Osteoblast (primary cell): ENCODE measurements at regions not wholly inside any gene's neighbourhood (a gene's known extent, or its start where the extent isn't known, plus 50 kb on each side); places are given as distances from the start of the nearest gene placed in this dataset.
"Not testable (repeated sequence)": the region's sequence is repeated elsewhere in the genome, so short reads cannot be mapped to it uniquely, and the experiment has no call there.

Experiments
- DNase-seq: peaks from one replicate; pipeline ENCODE4 v3.0.0; 2011; ENCODE audit warnings: low spot score, mixed read lengths; ENCODE audit not compliant: insufficient read length; ENCODE audit errors: missing footprints
- H2AFZ ChIP-seq: 2 replicates; pipeline ENCODE4 v1.6.0; 2011; ENCODE audit warnings: mild to moderate bottlenecking, low read length
- H3K27ac ChIP-seq: 2 replicates; pipeline ENCODE4 v1.5.1; 2011; ENCODE audit warnings: mild to moderate bottlenecking, low read depth, low read length, moderate library complexity
- H3K27me3 ChIP-seq: 2 replicates; pipeline ENCODE4 v1.6.0; 2012; ENCODE audit warnings: mild to moderate bottlenecking, control low read depth, inconsistent platforms, low read length, moderate library complexity; ENCODE audit not compliant: insufficient read depth
- H3K36me3 ChIP-seq: 2 replicates; pipeline ENCODE4 v1.5.1; 2011; ENCODE audit warnings: mild to moderate bottlenecking, low read length, control low read depth, moderate library complexity; ENCODE audit not compliant: insufficient read depth
- H3K4me1 ChIP-seq: 2 replicates; pipeline ENCODE4 v1.5.1; 2011; ENCODE audit warnings: mild to moderate bottlenecking, low read length, control low read depth, moderate library complexity; ENCODE audit not compliant: insufficient read depth
- H3K4me2 ChIP-seq: 2 replicates; pipeline ENCODE4 v1.6.0; 2011; ENCODE audit warnings: mild to moderate bottlenecking, low read length; ENCODE audit not compliant: insufficient read depth
- H3K4me3 ChIP-seq: fragments of 200-600 bp; sonication (generic); 3 replicates; pipeline ENCODE4 v1.5.1; 2012; ENCODE audit warnings: mild to moderate bottlenecking, low read length, inconsistent platforms; ENCODE audit not compliant: insufficient read depth
- H3K79me2 ChIP-seq: 2 replicates; pipeline ENCODE4 v1.6.0; 2012; ENCODE audit warnings: mild to moderate bottlenecking, low read length, control low read depth, inconsistent platforms; ENCODE audit not compliant: insufficient read depth
- H3K9me3 ChIP-seq: 2 replicates; pipeline ENCODE4 v1.5.1; 2011; ENCODE audit warnings: low read depth, low read length, control low read depth
- H4K20me1 ChIP-seq: 2 replicates; pipeline ENCODE4 v1.6.0; 2012; ENCODE audit warnings: mild to moderate bottlenecking, low read length, control low read depth; ENCODE audit not compliant: insufficient read depth
- TF ChIP-seq, protein P1 (sequence below): IDR thresholded peaks from 2 replicates; pipeline ENCODE4 v1.5.1; 2011; ENCODE audit warnings: mild to moderate bottlenecking, low read depth, low read length, moderate library complexity; ENCODE audit errors: extremely low read depth

DNA sequence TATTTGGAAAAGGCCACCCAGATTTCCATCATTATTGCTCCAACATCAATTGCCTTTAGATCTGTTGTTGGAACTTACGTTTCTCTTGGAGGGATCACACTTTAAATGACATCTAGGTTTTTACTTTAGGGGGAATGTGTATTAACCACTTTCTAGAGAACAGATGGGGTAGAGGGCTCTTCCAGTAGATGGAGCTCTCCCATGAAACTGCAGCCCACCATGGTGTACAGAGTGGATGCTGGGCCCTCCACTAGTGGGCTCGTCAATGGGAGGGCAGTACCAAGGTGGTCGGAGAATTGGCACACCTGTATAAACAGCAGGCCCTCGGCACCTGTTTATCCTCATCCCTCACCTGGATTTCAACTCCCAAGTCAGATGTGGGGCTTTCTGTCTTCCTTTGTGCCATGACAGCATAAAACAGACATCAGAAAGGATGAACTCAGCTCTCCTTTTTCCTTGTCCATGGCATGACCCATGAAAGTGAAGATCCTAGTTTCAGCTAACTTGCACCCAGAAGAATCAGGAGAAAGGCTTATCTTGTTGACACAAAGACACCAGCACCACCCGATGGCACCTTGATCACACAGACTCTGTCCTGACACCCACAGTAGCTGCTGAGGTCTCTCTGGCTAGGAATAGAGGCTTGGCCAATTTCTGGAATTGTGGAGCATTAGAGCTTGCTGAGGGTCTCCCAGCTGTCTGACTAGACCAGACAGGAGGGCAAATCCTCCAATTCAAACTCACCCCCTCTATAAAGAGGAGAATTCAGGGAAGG lies 150.5 kb downstream of the CYP26A1 start:
- no peaks in the 10 kb centered on the region for H3K9me3 ChIP-seq
- no peak overlapping the region for H2AFZ ChIP-seq
- TF ChIP-seq, protein P1, sequence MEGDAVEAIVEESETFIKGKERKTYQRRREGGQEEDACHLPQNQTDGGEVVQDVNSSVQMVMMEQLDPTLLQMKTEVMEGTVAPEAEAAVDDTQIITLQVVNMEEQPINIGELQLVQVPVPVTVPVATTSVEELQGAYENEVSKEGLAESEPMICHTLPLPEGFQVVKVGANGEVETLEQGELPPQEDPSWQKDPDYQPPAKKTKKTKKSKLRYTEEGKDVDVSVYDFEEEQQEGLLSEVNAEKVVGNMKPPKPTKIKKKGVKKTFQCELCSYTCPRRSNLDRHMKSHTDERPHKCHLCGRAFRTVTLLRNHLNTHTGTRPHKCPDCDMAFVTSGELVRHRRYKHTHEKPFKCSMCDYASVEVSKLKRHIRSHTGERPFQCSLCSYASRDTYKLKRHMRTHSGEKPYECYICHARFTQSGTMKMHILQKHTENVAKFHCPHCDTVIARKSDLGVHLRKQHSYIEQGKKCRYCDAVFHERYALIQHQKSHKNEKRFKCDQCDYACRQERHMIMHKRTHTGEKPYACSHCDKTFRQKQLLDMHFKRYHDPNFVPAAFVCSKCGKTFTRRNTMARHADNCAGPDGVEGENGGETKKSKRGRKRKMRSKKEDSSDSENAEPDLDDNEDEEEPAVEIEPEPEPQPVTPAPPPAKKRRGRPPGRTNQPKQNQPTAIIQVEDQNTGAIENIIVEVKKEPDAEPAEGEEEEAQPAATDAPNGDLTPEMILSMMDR: no peak
- no peak overlapping the region for H3K4me3 ChIP-seq
- no peaks in the 10 kb centered on the region for H3K4me1 ChIP-seq
- H3K4me2 ChIP-seq: no peak overlapping the region
- no peak for DNase-seq
- no peak overlapping the region for H3K27ac ChIP-seq
- no peaks in the 10 kb centered on the region for H3K79me2 ChIP-seq
- peaks cover 5% of the 10 kb centered on the region for H3K27me3 ChIP-seq
- no peaks in the 10 kb centered on the region for H4K20me1 ChIP-seq
- no peaks in the 10 kb centered on the region for H3K36me3 ChIP-seq

DNA sequence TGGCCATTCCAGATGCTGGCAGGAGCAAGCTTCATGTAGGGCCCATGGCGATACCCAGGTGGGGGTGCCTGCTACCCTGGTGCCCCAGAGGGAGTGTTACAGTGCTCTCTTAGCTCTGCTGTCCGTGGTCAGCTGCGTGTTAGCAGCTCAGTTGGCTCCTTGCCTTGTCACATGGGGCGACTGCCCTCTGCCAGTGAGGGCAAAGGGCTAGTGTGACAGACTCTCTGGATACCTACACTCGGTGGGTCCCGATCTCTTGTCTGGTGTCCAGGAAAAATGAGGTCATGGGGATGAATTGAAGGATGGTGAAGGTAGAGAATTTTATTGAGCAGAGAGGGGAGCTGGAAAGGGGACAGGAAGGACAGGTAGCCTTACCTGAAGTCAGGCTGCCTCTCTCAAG lies 152.2 kb downstream of the CYP26A1 start:
- H3K79me2 ChIP-seq: no peaks in the 10 kb centered on the region
- no peak overlapping the region for H2AFZ ChIP-seq
- no peaks in the 10 kb centered on the region for H4K20me1 ChIP-seq
- TF ChIP-seq, protein P1: no peak
- H3K4me3 ChIP-seq: no peak overlapping the region
- H3K27ac ChIP-seq: no peak overlapping the region
- H3K36me3 ChIP-seq: no peaks in the 10 kb centered on the region
- no peaks in the 10 kb centered on the region for H3K27me3 ChIP-seq
- no peaks in the 10 kb centered on the region for H3K4me1 ChIP-seq
- no peak for DNase-seq
- no peaks in the 10 kb centered on the region for H3K9me3 ChIP-seq
- no peak overlapping the region for H3K4me2 ChIP-seq

DNA sequence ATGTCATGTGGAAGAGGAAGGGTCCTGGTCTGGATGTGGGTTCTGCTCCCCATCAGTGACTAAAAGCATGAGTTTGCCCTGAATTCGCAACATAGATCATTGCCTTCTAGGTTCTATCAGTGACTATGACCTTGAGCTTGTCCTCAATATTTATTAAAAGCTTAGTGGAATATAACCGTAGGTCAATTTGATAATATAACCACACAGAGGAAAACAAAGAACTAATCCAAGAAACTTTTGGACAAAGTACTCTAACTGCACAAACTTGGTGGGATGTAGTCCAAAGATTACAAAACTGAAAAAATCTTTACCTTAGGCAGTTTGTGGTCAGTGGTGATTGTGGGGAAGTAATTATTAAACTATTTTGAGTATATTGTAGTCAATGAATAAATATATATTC lies 152.9 kb downstream of the CYP26A1 start:
- H2AFZ ChIP-seq: no peak overlapping the region
- H3K27me3 ChIP-seq: no peaks in the 10 kb centered on the region
- TF ChIP-seq, protein P1: no peak
- no peak for DNase-seq
- H3K4me1 ChIP-seq: no peaks in the 10 kb centered on the region
- no peaks in the 10 kb centered on the region for H3K36me3 ChIP-seq
- H4K20me1 ChIP-seq: no peaks in the 10 kb centered on the region
- H3K27ac ChIP-seq: no peak overlapping the region
- no peak overlapping the region for H3K4me3 ChIP-seq
- no peaks in the 10 kb centered on the region for H3K9me3 ChIP-seq
- H3K4me2 ChIP-seq: no peak overlapping the region
- no peaks in the 10 kb centered on the region for H3K79me2 ChIP-seq

DNA sequence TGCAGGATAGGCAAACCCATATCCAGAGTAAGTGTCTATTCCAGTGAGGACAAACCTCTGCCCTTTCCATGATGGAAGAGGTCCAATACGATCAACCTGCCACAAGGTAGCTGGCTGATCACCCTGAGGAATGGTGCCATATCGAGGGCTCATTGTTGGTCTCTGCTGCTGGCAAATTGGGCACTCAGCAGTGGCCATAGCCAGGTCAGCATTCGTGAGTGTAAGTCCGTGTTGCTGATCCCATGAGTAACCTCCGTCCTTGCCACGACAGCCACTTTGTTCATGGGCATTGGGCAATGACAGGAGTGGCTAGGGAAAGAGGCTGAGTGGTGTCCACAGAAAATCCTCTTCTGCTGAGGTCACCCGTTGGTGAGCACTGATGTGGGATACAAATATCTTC lies 156.9 kb downstream of the CYP26A1 start:
- not testable (repeated sequence) for H3K79me2 ChIP-seq, H3K4me3 ChIP-seq, H3K4me2 ChIP-seq, H3K4me1 ChIP-seq, H4K20me1 ChIP-seq, H3K9me3 ChIP-seq, H2AFZ ChIP-seq, DNase-seq, H3K27me3 ChIP-seq, H3K36me3 ChIP-seq, H3K27ac ChIP-seq

DNA sequence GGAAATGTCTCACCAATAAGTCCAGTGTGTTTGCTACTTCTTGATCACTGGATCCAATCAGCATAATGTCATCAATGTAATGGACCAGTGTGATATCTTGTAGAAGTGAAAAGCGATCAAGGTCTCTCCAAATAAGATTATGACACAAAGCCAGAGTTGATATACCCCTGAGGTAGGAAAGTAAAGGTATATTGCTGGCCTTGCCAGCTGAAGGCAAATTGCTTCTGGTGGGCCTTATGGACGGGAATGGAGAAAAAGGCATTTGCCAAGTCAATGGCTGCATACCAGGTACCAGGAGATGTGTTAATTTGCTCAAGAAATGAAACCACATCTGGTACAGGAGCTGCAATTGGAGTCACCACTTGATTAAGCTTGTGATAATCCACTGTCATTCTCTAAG lies 158.5 kb downstream of the CYP26A1 start:
- H3K27ac ChIP-seq, H3K27me3 ChIP-seq, H3K79me2 ChIP-seq, H3K9me3 ChIP-seq, H3K4me3 ChIP-seq, H3K36me3 ChIP-seq, H4K20me1 ChIP-seq, DNase-seq, H3K4me2 ChIP-seq, H2AFZ ChIP-seq: not testable (repeated sequence)
- H3K4me1 ChIP-seq: peaks cover 14% of the 10 kb centered on the region

DNA sequence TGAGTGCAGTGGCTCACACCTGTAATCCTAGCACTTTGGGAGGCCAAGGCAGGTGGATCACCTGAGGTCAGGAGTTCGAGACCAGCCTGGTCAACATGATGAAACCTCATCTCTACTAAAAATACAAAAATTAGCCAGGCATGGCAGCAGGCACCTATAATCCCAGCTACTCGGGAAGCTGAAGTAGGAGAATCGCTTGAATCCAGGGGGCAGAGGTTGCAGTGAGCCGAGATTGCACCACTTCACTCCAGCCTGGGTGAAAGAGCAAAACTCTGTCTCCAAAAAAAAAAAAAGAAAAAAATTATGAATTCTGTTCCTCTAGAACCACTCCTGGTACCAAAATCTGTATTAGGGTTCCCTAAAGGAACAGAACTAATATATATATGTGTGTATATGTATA lies 161.2 kb downstream of the CYP26A1 start:
- not testable (repeated sequence) for H3K4me2 ChIP-seq

More for the DNA sequence above, 161.2 kb downstream of the CYP26A1 start:
- not testable (repeated sequence) for H3K4me3 ChIP-seq, H3K36me3 ChIP-seq, H3K9me3 ChIP-seq, H3K79me2 ChIP-seq, H3K27me3 ChIP-seq, H2AFZ ChIP-seq, H4K20me1 ChIP-seq, DNase-seq, H3K27ac ChIP-seq
- H3K4me1 ChIP-seq: peaks cover 23% of the 10 kb centered on the region
